ENCODE measurements at regions not wholly inside any gene's neighbourhood (a gene's known extent, or its start where the extent isn't known, plus 50 kb on each side); places are given as distances from the start of the nearest gene placed in this dataset.

GRCh38 chr17:53942436-53942835, 119.7 kb downstream of the KIF2B start:
- no peak for DNase-seq (ENCODE audit: low read depth in 1 of 2, low spot score in 1 of 2)
- TF ChIP-seq JUND (IDR thresholded peaks at IDR 0.05; ENCODE audit: low read depth) = no peak
- in situ Hi-C loops (cut with HindIII; ENCODE audit: low pct_unique_long_range_greater_than_20kb, low sequenced_read_pairs) = no loop called here

- in situ Hi-C loops (cut with HindIII; ENCODE audit: low pct_unique_long_range_greater_than_20kb, low sequenced_read_pairs) = no loop called here
- no peak for TF ChIP-seq JUND (IDR thresholded peaks at IDR 0.05; ENCODE audit: low read depth)
- DNase-seq (ENCODE audit: low read depth in 1 of 2, low spot score in 1 of 2) = no peak
Observed at GRCh38 chr17:53942898-53943297, 120.2 kb downstream of the KIF2B start.

- no peak for DNase-seq (ENCODE audit: low read depth in 1 of 2, low spot score in 1 of 2)
- in situ Hi-C loops (cut with HindIII; ENCODE audit: low pct_unique_long_range_greater_than_20kb, low sequenced_read_pairs) = no loop called here
- TF ChIP-seq JUND (IDR thresholded peaks at IDR 0.05; ENCODE audit: low read depth) = no peak
Observed at GRCh38 chr17:53948323-53948722, 125.6 kb downstream of the KIF2B start.

GRCh38 chr17:53949473-53950090, 126.9 kb downstream of the KIF2B start:
- in situ Hi-C loops (cut with HindIII; ENCODE audit: low pct_unique_long_range_greater_than_20kb, low sequenced_read_pairs) = no loop called here
- no peak for DNase-seq (ENCODE audit: low read depth in 1 of 2, low spot score in 1 of 2)
- no peak for TF ChIP-seq JUND (IDR thresholded peaks at IDR 0.05; ENCODE audit: low read depth)

GRCh38 chr17:53950207-53950857, 127.6 kb downstream of the KIF2B start:
- in situ Hi-C loops (cut with HindIII; ENCODE audit: low pct_unique_long_range_greater_than_20kb, low sequenced_read_pairs) = no loop called here
- TF ChIP-seq JUND (IDR thresholded peaks at IDR 0.05; ENCODE audit: low read depth) = no peak
- peak in 1 of 2 experiments; percentile 36 for DNase-seq (ENCODE audit: low read depth in 1 of 2, low spot score in 1 of 2)

GRCh38 chr17:53950858-53951250, 128.1 kb downstream of the KIF2B start:
- TF ChIP-seq JUND (IDR thresholded peaks at IDR 0.05; ENCODE audit: low read depth) = no peak
- in situ Hi-C loops (cut with HindIII; ENCODE audit: low pct_unique_long_range_greater_than_20kb, low sequenced_read_pairs) = no loop called here
- no peak for DNase-seq (ENCODE audit: low read depth in 1 of 2, low spot score in 1 of 2)

- no peak for TF ChIP-seq JUND (IDR thresholded peaks at IDR 0.05; ENCODE audit: low read depth)
- no peak for DNase-seq (ENCODE audit: low read depth in 1 of 2, low spot score in 1 of 2)
- in situ Hi-C loops (cut with HindIII; ENCODE audit: low pct_unique_long_range_greater_than_20kb, low sequenced_read_pairs) = no loop called here
Observed at GRCh38 chr17:53971361-53971760, 148.6 kb downstream of the KIF2B start.

GRCh38 chr17:53979991-53980390, 157.3 kb downstream of the KIF2B start:
- no peak for TF ChIP-seq JUND (IDR thresholded peaks at IDR 0.05; ENCODE audit: low read depth)
- in situ Hi-C loops (cut with HindIII; ENCODE audit: low pct_unique_long_range_greater_than_20kb, low sequenced_read_pairs) = no loop called here
- DNase-seq (ENCODE audit: low read depth in 1 of 2, low spot score in 1 of 2) = no peak

GRCh38 chr17:53996131-53996530, 173.4 kb downstream of the KIF2B start:
- no peak for TF ChIP-seq JUND (IDR thresholded peaks at IDR 0.05; ENCODE audit: low read depth)
- in situ Hi-C loops (cut with HindIII; ENCODE audit: low pct_unique_long_range_greater_than_20kb, low sequenced_read_pairs) = no loop called here

GRCh38 chr17:53996890-53997289, 174.2 kb downstream of the KIF2B start:
- TF ChIP-seq JUND (IDR thresholded peaks at IDR 0.05; ENCODE audit: low read depth) = no peak
- DNase-seq (ENCODE audit: low read depth in 1 of 2, low spot score in 1 of 2) = no peak
- in situ Hi-C loops (cut with HindIII; ENCODE audit: low pct_unique_long_range_greater_than_20kb, low sequenced_read_pairs) = no loop called here

More at GRCh38 chr17:53996131-53996530, 173.4 kb downstream of the KIF2B start:
- no peak for DNase-seq (ENCODE audit: low read depth in 1 of 2, low spot score in 1 of 2)

GRCh38 chr17:54007855-54008254, 185.1 kb downstream of the KIF2B start:
- TF ChIP-seq JUND (IDR thresholded peaks at IDR 0.05; ENCODE audit: low read depth) = no peak
- peak in 1 of 2 experiments; percentile 21 for DNase-seq (ENCODE audit: low read depth in 1 of 2, low spot score in 1 of 2)
- in situ Hi-C loops (cut with HindIII; ENCODE audit: low pct_unique_long_range_greater_than_20kb, low sequenced_read_pairs) = no loop called here

GRCh38 chr17:54009502-54009901, 186.8 kb downstream of the KIF2B start:
- in situ Hi-C loops (cut with HindIII; ENCODE audit: low pct_unique_long_range_greater_than_20kb, low sequenced_read_pairs) = no loop called here
- TF ChIP-seq JUND (IDR thresholded peaks at IDR 0.05; ENCODE audit: low read depth) = no peak

GRCh38 chr17:54013072-54013471, 190.3 kb downstream of the KIF2B start:
- in situ Hi-C loops (cut with HindIII; ENCODE audit: low pct_unique_long_range_greater_than_20kb, low sequenced_read_pairs) = no loop called here
- no peak for DNase-seq (ENCODE audit: low read depth in 1 of 2, low spot score in 1 of 2)
- TF ChIP-seq JUND (IDR thresholded peaks at IDR 0.05; ENCODE audit: low read depth) = no peak

More at GRCh38 chr17:54009502-54009901, 186.8 kb downstream of the KIF2B start:
- no peak for DNase-seq (ENCODE audit: low read depth in 1 of 2, low spot score in 1 of 2)
